GM21381 (cell line): ENCODE measurements at regions not wholly inside any gene's neighbourhood (a gene's known extent, or its start where the extent isn't known, plus 50 kb on each side); places are given as distances from the start of the nearest gene placed in this dataset.

ENCODE experiments used
- ATAC-seq: cut with Tn5 transposase; IDR thresholded peaks from one replicate; pipeline ENCODE4 v1.9.1; 2021; ENCODE audit warnings: mild to moderate bottlenecking, moderate library complexity; ENCODE audit not compliant: unreplicated experiment

- ATAC-seq, result no peak
Observed at GRCh38 chr7:142379201-142379885, 121.5 kb upstream of the PRSS58 start.

- ATAC-seq, result no peak
Observed at GRCh38 chr7:142377567-142377966, 119.7 kb upstream of the PRSS58 start.

GRCh38 chr7:142376356-142376997, 118.6 kb upstream of the PRSS58 start:
- no peak for ATAC-seq

GRCh38 chr7:142375710-142376313, 118.0 kb upstream of the PRSS58 start:
- no peak for ATAC-seq

- no peak for ATAC-seq
Observed at GRCh38 chr7:142372727-142373126, 114.9 kb upstream of the PRSS58 start.

- no peak for ATAC-seq
Observed at GRCh38 chr7:142371586-142372377, 113.9 kb upstream of the PRSS58 start.

GRCh38 chr7:142365410-142365842, 107.6 kb upstream of the PRSS58 start:
- ATAC-seq, result no peak

GRCh38 chr7:142364551-142364950, 106.7 kb upstream of the PRSS58 start:
- no peak for ATAC-seq

- no peak for ATAC-seq
Observed at GRCh38 chr7:142362349-142362748, 104.5 kb upstream of the PRSS58 start.

- ATAC-seq, result no peak
Observed at GRCh38 chr7:142359694-142360279, 101.9 kb upstream of the PRSS58 start.

- peak; percentile 91 for ATAC-seq
Observed at GRCh38 chr7:142357953-142358520, 100.2 kb upstream of the PRSS58 start.

- no peak for ATAC-seq
Observed at GRCh38 chr7:142356166-142356565, 98.3 kb upstream of the PRSS58 start.

- no peak for ATAC-seq
Observed at GRCh38 chr7:142355328-142355727, 97.5 kb upstream of the PRSS58 start.

- no peak for ATAC-seq
Observed at GRCh38 chr7:142353147-142354060, 95.5 kb upstream of the PRSS58 start.

- ATAC-seq, result no peak
Observed at GRCh38 chr7:142352543-142352942, 94.7 kb upstream of the PRSS58 start.

GRCh38 chr7:142351145-142351544, 93.3 kb upstream of the PRSS58 start:
- ATAC-seq, result no peak

GRCh38 chr7:142349670-142350405, 92.0 kb upstream of the PRSS58 start:
- no peak for ATAC-seq

GRCh38 chr7:142348921-142349405, 91.1 kb upstream of the PRSS58 start:
- ATAC-seq, result no peak

GRCh38 chr7:142348100-142348499, 90.2 kb upstream of the PRSS58 start:
- ATAC-seq, result no peak
